GM23338 (cell line): ENCODE measurements at regions not wholly inside any gene's neighbourhood (a gene's known extent, or its start where the extent isn't known, plus 50 kb on each side); places are given as distances from the start of the nearest gene placed in this dataset.

ENCODE experiments used
- ATAC-seq: fragments of 200-7000 bp; cut with Tn5 transposase; 3 replicates; pipeline ENCODE4 v1.9.1; 2020
- DNase-seq: peaks from one replicate; pipeline ENCODE4 v3.0.0-alpha.2; 2015; ENCODE audit warnings: low spot score
- H2AFZ ChIP-seq: fragments of 200-600 bp; sonication (generic); 2 replicates; pipeline ENCODE4 v1.8.0; 2016; ENCODE audit warnings: antibody characterized with exemption, mild to moderate bottlenecking, moderate library complexity
- H3F3A ChIP-seq: fragments of 200-600 bp; sonication (generic); replicated peaks from 2 replicates; pipeline ENCODE4 v1.8.0; 2017; ENCODE audit warnings: antibody characterized with exemption, mixed run types, low read depth
- H3K27ac ChIP-seq: fragments of 200-600 bp; sonication (generic); 2 replicates; pipeline ENCODE4 v1.6.1; 2016; ENCODE audit warnings: low read depth
- H3K27me3 ChIP-seq: fragments of 200-600 bp; sonication (generic); 2 replicates; pipeline ENCODE4 v1.8.0; 2016; ENCODE audit warnings: mild to moderate bottlenecking, mixed run types, moderate library complexity; ENCODE audit not compliant: insufficient read depth
- H3K36me3 ChIP-seq: fragments of 200-600 bp; sonication (generic); 2 replicates; pipeline ENCODE4 v1.8.0; 2016; ENCODE audit warnings: mild to moderate bottlenecking; ENCODE audit not compliant: insufficient read depth
- H3K4me1 ChIP-seq: fragments of 200-600 bp; sonication (generic); 2 replicates; pipeline ENCODE4 v1.8.0; 2016; ENCODE audit warnings: mild to moderate bottlenecking, moderate library complexity; ENCODE audit not compliant: insufficient read depth
- H3K4me2 ChIP-seq: fragments of 200-600 bp; sonication (generic); 2 replicates; pipeline ENCODE4 v1.7.1; 2017; ENCODE audit warnings: mixed run types
- H3K4me3 ChIP-seq: fragments of 200-600 bp; sonication (generic); 2 replicates; pipeline ENCODE4 v1.6.1; 2016; ENCODE audit warnings: mixed run types
- H3K79me2 ChIP-seq: fragments of 200-600 bp; sonication (generic); replicated peaks from 2 replicates; pipeline ENCODE4 v1.8.0; 2017; ENCODE audit warnings: mild to moderate bottlenecking; ENCODE audit not compliant: insufficient read depth
- H3K9me2 ChIP-seq: fragments of 200-600 bp; sonication (generic); 2 replicates; pipeline ENCODE4 v1.8.0; 2017; ENCODE audit not compliant: insufficient read depth
- H4K20me1 ChIP-seq: fragments of 200-600 bp; sonication (generic); replicated peaks from 2 replicates; pipeline ENCODE4 v1.8.0; 2017; ENCODE audit warnings: mild to moderate bottlenecking; ENCODE audit not compliant: insufficient read depth
- H3K27ac Mint-ChIP-seq: 2 replicates; pipeline ENCODE4 v1.8.0; 2020; ENCODE audit warnings: inconsistent platforms, mild to moderate bottlenecking, moderate library complexity, mixed read lengths
- H3K27me3 Mint-ChIP-seq: 3 replicates; pipeline ENCODE4 v1.8.0; 2022; ENCODE audit warnings: low read depth, mild to moderate bottlenecking, moderate library complexity, mixed read lengths, inconsistent platforms; ENCODE audit not compliant: insufficient read depth, poor library complexity
- H3K36me3 Mint-ChIP-seq: 3 replicates; pipeline ENCODE4 v1.8.0; 2021; ENCODE audit warnings: low read depth, mild to moderate bottlenecking, inconsistent platforms, moderate library complexity, mixed read lengths
- H3K4me1 Mint-ChIP-seq: 3 replicates; pipeline ENCODE4 v1.8.0; 2020; ENCODE audit warnings: mild to moderate bottlenecking, inconsistent platforms, mixed read lengths
- H3K4me3 Mint-ChIP-seq: 3 replicates; pipeline ENCODE4 v1.8.0; 2021; ENCODE audit warnings: moderate library complexity, mild to moderate bottlenecking, inconsistent platforms, mixed read lengths
- H3K9me3 Mint-ChIP-seq: 3 replicates; pipeline ENCODE4 v1.8.0; 2020; ENCODE audit warnings: moderate library complexity, mild to moderate bottlenecking, inconsistent platforms, mixed read lengths
- CREB1 ChIP-seq: fragments of 250-450 bp; sonication (Bioruptor Pico); IDR thresholded peaks from 2 replicates; pipeline ENCODE4 v1.5.0; 2020; ENCODE audit warnings: low read depth, mild to moderate bottlenecking, moderate library complexity
- CTCF ChIP-seq, 2 experiments: fragments of 200-600 bp in 1 of 2; sonication (generic) in 1 of 2; conservative IDR thresholded peaks; 2 replicates each; pipeline versions ENCODE4 v1.5.1 to v1.6.1; 2016 to 2017; ENCODE audit warnings: antibody characterized with exemption in 2 of 2, low read depth in 2 of 2, mild to moderate bottlenecking in 2 of 2, moderate library complexity in 1 of 2
- ETS1 ChIP-seq: IDR thresholded peaks from 2 replicates; pipeline ENCODE4 v1.6.1; 2016; ENCODE audit warnings: antibody characterized with exemption
- EZH2 ChIP-seq: fragments of 200-600 bp; sonication (generic); IDR thresholded peaks from one replicate; pipeline ENCODE4 v1.8.0; 2017; ENCODE audit warnings: antibody characterized with exemption, mild to moderate bottlenecking, low read depth; ENCODE audit not compliant: unreplicated experiment
- EZH2phosphoT487 ChIP-seq: fragments of 200-600 bp; sonication (generic); IDR thresholded peaks from one replicate; pipeline ENCODE4 v1.8.1; 2018; ENCODE audit warnings: antibody characterized with exemption; ENCODE audit not compliant: unreplicated experiment
- JUNB ChIP-seq: IDR thresholded peaks from one replicate; pipeline ENCODE4 v1.6.1; 2016; ENCODE audit warnings: antibody characterized with exemption; ENCODE audit not compliant: unreplicated experiment
- NANOG ChIP-seq: IDR thresholded peaks from 2 replicates; pipeline ENCODE4 v1.6.1; 2016; ENCODE audit warnings: antibody characterized with exemption, borderline replicate concordance
- POLR2AphosphoS5 ChIP-seq: IDR thresholded peaks from 2 replicates; pipeline ENCODE4 v1.6.1; 2016; ENCODE audit warnings: antibody characterized with exemption, low read depth
- REST ChIP-seq: IDR thresholded peaks from one replicate; pipeline ENCODE4 v1.6.1; 2018; ENCODE audit warnings: antibody characterized with exemption; ENCODE audit not compliant: unreplicated experiment
- STAT1 ChIP-seq: IDR thresholded peaks from one replicate; pipeline ENCODE4 v1.6.1; 2016; ENCODE audit warnings: antibody characterized with exemption; ENCODE audit not compliant: unreplicated experiment
- ZNF114 ChIP-seq: fragments of 250-450 bp; sonication (Bioruptor Pico); IDR thresholded peaks from 2 replicates; pipeline ENCODE4 v1.5.0; 2020; ENCODE audit warnings: mild to moderate bottlenecking, moderate library complexity
- ZNF331 ChIP-seq: fragments of 250-450 bp; sonication (Bioruptor Pico); IDR thresholded peaks from 2 replicates; pipeline ENCODE4 v1.5.0; 2020; ENCODE audit warnings: low read depth, mild to moderate bottlenecking, moderate library complexity
- ZNF462 ChIP-seq: fragments of 250-450 bp; sonication (Bioruptor Pico); IDR thresholded peaks from 2 replicates; pipeline ENCODE4 v1.5.0; 2020; ENCODE audit warnings: mild to moderate bottlenecking, moderate library complexity

GRCh38 chr20:12464036-12464435 is 544.7 kb upstream of the SPTLC3 start:
- Histone ChIP-seq H4K20me1 (no peaks in the 10 kb centered on the region), H3K4me1 (peaks cover 14% of the 10 kb centered on the region), H3K36me3 (no peaks in the 10 kb centered on the region), H3K9me2 (no peaks in the 10 kb centered on the region; the same call in 1 of the 2 replicates), H3K27ac (no peak overlapping the region), H3K79me2 (no peaks in the 10 kb centered on the region), H3K4me2 (no peak overlapping the region), H3K27me3 (no peaks in the 10 kb centered on the region), H2AFZ (no peak overlapping the region), H3K4me3 (no peak overlapping the region), H3F3A (no peaks in the 10 kb centered on the region)
- DNase-seq (no peak), ATAC-seq (no peak)
- 0 out of 3 replicates have a peak, but pooled peaks cover 2% of the 10 kb centered on the region for H3K36me3 Mint-ChIP-seq
- no peak overlapping the region for H3K27ac Mint-ChIP-seq
- TF ChIP-seq CREB1 (CRISPR knock-in tag), result no peak
- TF ChIP-seq REST, result no peak
- no peak for TF ChIP-seq POLR2AphosphoS5
- TF ChIP-seq EZH2phosphoT487, result no peak
- TF ChIP-seq NANOG, result no peak
- TF ChIP-seq JUNB, result no peak
- no peak for TF ChIP-seq STAT1
- no peak for TF ChIP-seq ZNF331 (CRISPR knock-in tag)
- TF ChIP-seq EZH2, result no peak
- TF ChIP-seq ETS1, result no peak
- no peak for TF ChIP-seq ZNF462
- TF ChIP-seq ZNF114 (CRISPR knock-in tag), result no peak
- no peak for TF ChIP-seq CTCF (conservative IDR thresholded peaks at IDR 0.05; ENCODE audit: low read depth in 2 of 2)
- peaks cover 14% of the 10 kb centered on the region; the same call in 2 of the 3 replicates for H3K4me1 Mint-ChIP-seq
- peaks cover 4% of the 10 kb centered on the region for H3K27me3 Mint-ChIP-seq
- H3K9me3 Mint-ChIP-seq, result no peaks in the 10 kb centered on the region
- H3K4me3 Mint-ChIP-seq, result no peak overlapping the region
